Fibroblast of pulmonary artery (primary cell): ENCODE measurements at regions not wholly inside any gene's neighbourhood (a gene's known extent, or its start where the extent isn't known, plus 50 kb on each side); places are given as distances from the start of the nearest gene placed in this dataset.

Experiments
- DNase-seq: peaks from one replicate; pipeline ENCODE4 v3.0.0-alpha.2; 2010; ENCODE audit warnings: low read depth
- H3K4me3 ChIP-seq: replicated peaks from 2 replicates; pipeline ENCODE4 v1.5.1; 2011; ENCODE audit warnings: low read depth, mild to moderate bottlenecking, control low read depth, low read length, moderate library complexity
- TF ChIP-seq, protein P1 (sequence below): IDR thresholded peaks from 2 replicates; pipeline ENCODE4 v1.5.1; 2011; ENCODE audit warnings: mild to moderate bottlenecking, control low read depth, low read length, inconsistent platforms; ENCODE audit errors: missing control alignments

DNA sequence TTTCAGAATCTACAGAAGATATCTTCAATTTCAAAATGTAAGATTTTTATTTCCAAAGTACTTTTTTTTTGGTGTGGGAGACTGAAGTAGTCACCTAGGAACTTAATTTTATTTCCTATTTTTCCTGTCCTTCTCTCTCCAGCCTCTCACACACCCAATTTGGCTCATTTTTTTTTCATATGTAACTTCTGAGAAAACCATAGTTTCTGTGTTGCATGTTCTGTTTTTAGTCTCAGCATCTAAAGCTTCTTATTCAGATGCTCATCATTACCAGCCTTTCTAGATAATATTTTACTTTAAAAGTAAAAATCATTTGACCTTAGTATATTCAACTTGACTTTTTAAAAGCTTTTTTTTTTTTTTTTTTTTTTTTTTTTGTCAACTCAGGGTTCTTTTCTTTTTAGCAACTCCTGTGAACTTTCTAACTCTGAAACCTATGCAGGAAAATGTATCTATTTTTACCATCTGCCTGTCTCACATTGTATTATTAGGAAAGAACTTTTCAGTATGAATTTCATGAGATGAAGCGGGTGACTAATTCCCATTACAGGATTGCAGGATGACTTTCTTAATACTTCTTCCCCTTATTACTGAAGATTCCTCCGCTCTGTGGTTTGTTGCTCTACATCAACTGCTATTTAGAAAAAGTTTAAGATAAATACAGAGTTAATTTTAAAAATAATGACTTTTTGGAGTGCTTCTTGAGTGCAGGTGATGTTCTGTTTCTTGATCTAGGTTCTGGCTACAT is 73.6 kb upstream of the LSM8 start:
- TF ChIP-seq, protein P1, sequence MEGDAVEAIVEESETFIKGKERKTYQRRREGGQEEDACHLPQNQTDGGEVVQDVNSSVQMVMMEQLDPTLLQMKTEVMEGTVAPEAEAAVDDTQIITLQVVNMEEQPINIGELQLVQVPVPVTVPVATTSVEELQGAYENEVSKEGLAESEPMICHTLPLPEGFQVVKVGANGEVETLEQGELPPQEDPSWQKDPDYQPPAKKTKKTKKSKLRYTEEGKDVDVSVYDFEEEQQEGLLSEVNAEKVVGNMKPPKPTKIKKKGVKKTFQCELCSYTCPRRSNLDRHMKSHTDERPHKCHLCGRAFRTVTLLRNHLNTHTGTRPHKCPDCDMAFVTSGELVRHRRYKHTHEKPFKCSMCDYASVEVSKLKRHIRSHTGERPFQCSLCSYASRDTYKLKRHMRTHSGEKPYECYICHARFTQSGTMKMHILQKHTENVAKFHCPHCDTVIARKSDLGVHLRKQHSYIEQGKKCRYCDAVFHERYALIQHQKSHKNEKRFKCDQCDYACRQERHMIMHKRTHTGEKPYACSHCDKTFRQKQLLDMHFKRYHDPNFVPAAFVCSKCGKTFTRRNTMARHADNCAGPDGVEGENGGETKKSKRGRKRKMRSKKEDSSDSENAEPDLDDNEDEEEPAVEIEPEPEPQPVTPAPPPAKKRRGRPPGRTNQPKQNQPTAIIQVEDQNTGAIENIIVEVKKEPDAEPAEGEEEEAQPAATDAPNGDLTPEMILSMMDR = no peak
- no peak for DNase-seq

DNA sequence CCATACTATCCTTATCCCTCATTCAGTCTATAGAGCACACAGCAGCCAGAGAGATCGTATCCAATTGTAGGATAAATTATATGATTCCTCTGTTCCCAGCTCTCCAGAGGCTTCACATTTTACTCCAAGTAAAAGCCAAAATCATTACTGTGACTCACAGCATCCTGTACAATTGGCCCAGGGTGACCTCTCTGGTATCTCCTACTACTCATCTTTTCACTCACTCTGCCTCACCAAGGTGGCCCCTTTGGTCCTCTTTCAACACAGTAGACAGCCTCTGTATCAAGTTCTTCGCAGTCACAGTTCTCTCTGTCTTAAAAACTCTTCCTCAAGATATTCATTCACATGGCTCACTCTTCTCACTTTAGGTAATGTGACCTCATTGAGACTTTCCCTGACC is 72.6 kb upstream of the LSM8 start:
- TF ChIP-seq, protein P1 = no peak
- DNase-seq = no peak
- H3K4me3 ChIP-seq = no peak overlapping the region

More for the DNA sequence above, 73.6 kb upstream of the LSM8 start:
- no peak overlapping the region for H3K4me3 ChIP-seq

DNA sequence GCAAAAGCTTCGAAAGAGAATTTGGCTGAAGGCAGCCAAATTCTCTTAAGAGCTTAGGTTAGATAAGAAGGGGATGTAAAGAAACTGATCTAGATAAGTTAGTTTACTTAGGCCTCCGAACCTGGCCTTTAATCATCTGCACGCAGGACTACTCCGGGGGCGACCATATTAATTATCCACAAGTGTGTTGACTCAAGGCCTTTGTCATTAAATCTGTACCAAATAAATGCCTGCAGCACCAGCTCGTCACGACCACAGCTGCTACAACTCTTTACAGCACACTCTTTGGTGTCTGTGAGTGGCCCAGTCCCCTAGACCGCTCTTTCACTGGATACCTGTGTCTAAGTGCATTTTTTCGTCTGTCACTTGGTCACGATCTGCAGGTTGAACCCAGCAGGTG is 69.8 kb upstream of the LSM8 start:
- TF ChIP-seq, protein P1 = no peak
- no peak overlapping the region for H3K4me3 ChIP-seq
- no peak for DNase-seq

DNA sequence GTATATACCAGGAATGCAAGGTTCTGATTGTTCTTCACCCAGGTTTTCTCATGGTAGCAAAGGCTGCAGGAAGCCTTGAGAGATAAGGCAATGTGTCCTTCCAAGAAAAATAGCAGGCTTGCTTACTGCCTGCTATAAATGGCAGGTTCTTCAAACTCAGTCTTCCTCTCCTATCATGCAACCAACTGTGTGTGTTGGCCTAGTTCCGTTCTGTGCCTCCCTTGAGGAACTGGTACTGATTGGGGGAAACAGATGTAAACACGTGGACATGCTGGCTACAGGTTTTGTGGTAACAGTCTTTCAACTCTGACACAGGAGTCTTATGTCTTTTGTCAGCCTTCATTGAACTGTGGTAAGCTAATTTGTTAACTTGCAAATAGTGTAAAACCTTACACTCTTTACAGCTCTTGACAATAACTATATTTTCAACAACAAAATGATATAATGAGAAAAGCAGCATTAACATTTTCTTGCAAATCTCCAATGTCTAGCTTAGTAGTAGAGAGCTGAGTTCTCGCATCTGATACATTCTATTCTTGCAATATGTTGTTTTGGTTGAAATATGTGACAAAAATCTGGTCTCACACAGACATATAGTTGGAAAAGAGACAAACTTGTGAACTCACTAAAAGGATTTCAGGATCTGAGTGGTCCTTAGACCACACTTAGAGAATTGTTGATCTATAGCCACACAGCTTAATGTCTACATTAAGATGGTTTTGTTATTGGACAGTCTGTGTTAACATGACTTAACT is 54.7 kb upstream of the LSM8 start:
- no peak overlapping the region for H3K4me3 ChIP-seq
- no peak for DNase-seq
- TF ChIP-seq, protein P1 = no peak

DNA sequence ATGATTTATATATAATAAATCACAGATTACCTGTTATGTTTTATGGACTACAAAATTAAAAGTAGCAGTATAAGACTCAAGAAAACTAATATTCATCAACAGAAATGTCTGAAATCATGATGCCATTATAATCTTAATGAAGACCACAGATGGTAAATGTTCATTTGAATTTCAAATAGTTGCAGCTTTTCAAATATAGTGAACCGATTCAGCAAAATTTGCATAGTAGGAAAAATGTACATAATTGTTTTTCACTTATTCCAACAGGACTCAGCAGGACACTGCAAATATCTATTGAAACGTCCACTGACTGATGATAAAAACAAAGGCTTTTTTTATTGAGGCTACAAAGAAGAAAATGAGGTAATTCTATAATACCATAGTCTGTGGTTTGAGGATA is 51.2 kb upstream of the LSM8 start:
- no peak for DNase-seq
- no peak overlapping the region for H3K4me3 ChIP-seq
- TF ChIP-seq, protein P1 = no peak
